A673 (cell line): ENCODE measurements at regions not wholly inside any gene's neighbourhood (a gene's known extent, or its start where the extent isn't known, plus 50 kb on each side); places are given as distances from the start of the nearest gene placed in this dataset.

Experiments
- BruUV-seq: library from RNA; stranded (reverse); fragments of 400-500 nt; replicated peaks from 2 replicates; lab custom pipeline; 2021; lab: Mats Ljungman, UMichigan
- CTCF ChIA-PET: fragments of 300-600 bp; sonication (Branson Sonifier 250); formaldehyde crosslinking; loops from one replicate; lab custom pipeline; 2022; ENCODE audit warnings: antibody characterized with exemption; lab: Charles Lee
- POLR2A ChIA-PET: fragments of 300-600 bp; sonication (Branson Sonifier 250); formaldehyde crosslinking; loops from one replicate; lab custom pipeline; 2022; ENCODE audit warnings: antibody characterized with exemption; ENCODE audit not compliant: low non-redundant PET; lab: Charles Lee
- DNase-seq: peaks from one replicate; pipeline ENCODE4 v3.0.0-alpha.2; 2015; ENCODE audit warnings: low spot score
- H3K27ac ChIP-seq: fragments of 200-600 bp; sonication (generic); 2 replicates; pipeline ENCODE4 v1.5.1; 2016; ENCODE audit warnings: mixed run types, low read depth, mild to moderate bottlenecking, mixed read lengths, antibody characterized with exemption, low read length; ENCODE audit not compliant: poor library complexity, severe bottlenecking
- H3K27me3 ChIP-seq: fragments of 200-600 bp; sonication (generic); replicated peaks from 2 replicates; pipeline ENCODE4 v1.6.1; 2017; ENCODE audit warnings: mixed run types, low read depth, mild to moderate bottlenecking, mixed read lengths, antibody characterized with exemption, low read length; ENCODE audit not compliant: insufficient read depth, poor library complexity
- H3K36me3 ChIP-seq: fragments of 200-600 bp; sonication (generic); 2 replicates; pipeline ENCODE4 v1.6.1; 2016; ENCODE audit warnings: mixed run types, mild to moderate bottlenecking, mixed read lengths, antibody characterized with exemption, low read length; ENCODE audit not compliant: insufficient read depth, poor library complexity, severe bottlenecking
- H3K4me1 ChIP-seq: fragments of 200-600 bp; sonication (generic); 2 replicates; pipeline ENCODE4 v1.6.1; 2017; ENCODE audit warnings: mixed run types, mild to moderate bottlenecking, mixed read lengths, antibody characterized with exemption, low read length; ENCODE audit not compliant: insufficient read depth, poor library complexity, severe bottlenecking
- H3K4me3 ChIP-seq: fragments of 200-600 bp; sonication (generic); 2 replicates; pipeline ENCODE4 v1.5.1; 2016; ENCODE audit warnings: low read depth, mixed run types, mild to moderate bottlenecking, mixed read lengths, low read length; ENCODE audit not compliant: poor library complexity, severe bottlenecking
- H3K9me3 ChIP-seq: fragments of 200-600 bp; sonication (generic); 2 replicates; pipeline ENCODE4 v1.6.1; 2016; ENCODE audit warnings: mixed run types, low read depth, mild to moderate bottlenecking, mixed read lengths, antibody characterized with exemption, low read length; ENCODE audit not compliant: poor library complexity, severe bottlenecking
- EZH2 ChIP-seq: fragments of 200-600 bp; sonication (generic); IDR thresholded peaks from 2 replicates; pipeline ENCODE4 v1.6.1; 2017; ENCODE audit warnings: borderline replicate concordance, low read depth, mild to moderate bottlenecking, mixed read lengths, antibody characterized with exemption, low read length; ENCODE audit not compliant: poor library complexity, severe bottlenecking
- intact Hi-C: fragments of 100-400 bp; cut with micrococcal nuclease; formaldehyde crosslinking; loops from one replicate; pipeline ENCODE4 v1.10.0; 2022; ENCODE audit not compliant: unreplicated experiment
- TF ChIP-seq, protein P1 (sequence below): fragments of 300-800, 200-600 bp; sonication (generic); conservative IDR thresholded peaks from 2 replicates; pipeline ENCODE4 v1.5.1; 2017; ENCODE audit warnings: low read depth, mild to moderate bottlenecking, antibody characterized with exemption, low read length, moderate library complexity, mixed read lengths

DNA sequence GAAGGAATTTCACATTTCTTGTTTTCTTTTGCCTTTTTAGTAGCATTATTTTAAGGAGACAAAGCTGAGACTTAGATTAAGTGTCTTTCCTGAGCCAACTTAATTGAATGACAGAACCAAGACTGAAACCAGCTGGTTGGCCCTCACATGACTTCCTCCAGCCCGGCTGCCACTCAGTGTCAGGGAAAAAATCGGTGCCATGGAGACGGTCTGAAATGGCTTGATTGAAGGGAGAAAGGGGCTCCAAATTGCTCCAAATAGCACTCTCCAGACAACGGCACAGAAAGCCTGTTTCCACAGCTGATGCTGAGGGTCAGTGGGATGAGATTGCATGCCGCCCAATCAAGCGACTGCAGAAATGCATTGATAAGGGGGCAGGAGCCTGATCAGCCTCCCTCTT is 475.2 kb upstream of the IL12A start:
- BruUV-seq = no TSS peak
- CTCF ChIA-PET = no interaction called here
- Histone ChIP-seq H3K4me3 (no peak overlapping the region), H3K4me1 (no peaks in the 10 kb centered on the region), H3K27me3 (no peaks in the 10 kb centered on the region), H3K9me3 (no peaks in the 10 kb centered on the region), H3K36me3 (no peaks in the 10 kb centered on the region), H3K27ac (no peak overlapping the region)
- DNase-seq = no peak
- no peak for TF ChIP-seq EZH2
- TF ChIP-seq, protein P1, sequence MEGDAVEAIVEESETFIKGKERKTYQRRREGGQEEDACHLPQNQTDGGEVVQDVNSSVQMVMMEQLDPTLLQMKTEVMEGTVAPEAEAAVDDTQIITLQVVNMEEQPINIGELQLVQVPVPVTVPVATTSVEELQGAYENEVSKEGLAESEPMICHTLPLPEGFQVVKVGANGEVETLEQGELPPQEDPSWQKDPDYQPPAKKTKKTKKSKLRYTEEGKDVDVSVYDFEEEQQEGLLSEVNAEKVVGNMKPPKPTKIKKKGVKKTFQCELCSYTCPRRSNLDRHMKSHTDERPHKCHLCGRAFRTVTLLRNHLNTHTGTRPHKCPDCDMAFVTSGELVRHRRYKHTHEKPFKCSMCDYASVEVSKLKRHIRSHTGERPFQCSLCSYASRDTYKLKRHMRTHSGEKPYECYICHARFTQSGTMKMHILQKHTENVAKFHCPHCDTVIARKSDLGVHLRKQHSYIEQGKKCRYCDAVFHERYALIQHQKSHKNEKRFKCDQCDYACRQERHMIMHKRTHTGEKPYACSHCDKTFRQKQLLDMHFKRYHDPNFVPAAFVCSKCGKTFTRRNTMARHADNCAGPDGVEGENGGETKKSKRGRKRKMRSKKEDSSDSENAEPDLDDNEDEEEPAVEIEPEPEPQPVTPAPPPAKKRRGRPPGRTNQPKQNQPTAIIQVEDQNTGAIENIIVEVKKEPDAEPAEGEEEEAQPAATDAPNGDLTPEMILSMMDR = no peak
- intact Hi-C loops = no loop called here
- POLR2A ChIA-PET = no interaction called here

DNA sequence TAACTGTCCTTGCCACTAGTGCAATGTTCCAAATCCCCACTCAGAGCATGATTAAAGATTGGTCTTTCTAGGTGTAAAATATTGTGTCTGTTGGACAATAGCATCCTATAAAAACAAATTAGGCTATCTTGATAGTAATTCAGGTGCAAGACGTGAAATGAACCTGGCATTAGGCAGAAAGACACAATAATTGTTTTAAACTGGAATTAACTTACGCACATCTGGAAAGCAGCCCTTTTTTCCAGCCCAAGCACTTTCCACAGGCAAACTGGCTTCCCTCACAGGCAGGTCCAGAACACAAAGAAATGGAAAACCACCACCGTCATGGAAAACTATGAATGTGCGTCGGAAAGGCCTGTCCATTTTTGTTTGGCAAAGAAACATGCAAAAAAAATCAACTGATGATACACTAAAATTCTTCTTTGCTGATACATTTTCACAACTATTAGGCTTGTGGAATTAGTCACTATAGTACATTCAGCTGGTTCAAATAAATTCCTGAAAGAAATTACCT is 474.7 kb upstream of the IL12A start:
- no peak for TF ChIP-seq EZH2
- TF ChIP-seq, protein P1 = no peak
- intact Hi-C loops = no loop called here
- no TSS peak for BruUV-seq
- H3K4me3 ChIP-seq = no peak overlapping the region
- ChIA-PET POLR2A (no interaction called here), CTCF (no interaction called here)
- H3K27me3 ChIP-seq = no peaks in the 10 kb centered on the region
- no peaks in the 10 kb centered on the region for H3K36me3 ChIP-seq
- DNase-seq = no peak
- H3K9me3 ChIP-seq = no peaks in the 10 kb centered on the region
- no peak overlapping the region for H3K27ac ChIP-seq
- no peaks in the 10 kb centered on the region for H3K4me1 ChIP-seq

DNA sequence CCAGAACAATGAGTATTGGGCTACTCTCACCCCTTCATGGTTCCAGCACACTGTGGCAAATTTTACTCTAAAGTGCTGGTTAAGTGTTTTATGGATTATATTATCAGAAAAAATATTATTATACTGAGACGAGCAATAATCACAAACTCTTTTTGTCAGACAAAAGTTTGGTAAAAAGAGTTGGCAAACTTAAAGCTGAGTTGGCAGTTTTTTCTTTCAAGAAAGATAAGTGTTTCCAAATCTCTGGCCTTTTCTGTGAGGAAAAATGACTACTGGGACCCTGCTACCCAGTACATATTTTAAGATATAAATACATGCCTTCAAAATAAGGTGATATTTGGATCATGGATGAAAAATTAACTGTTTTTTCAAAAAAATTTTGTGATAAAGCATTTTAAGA is 471.5 kb upstream of the IL12A start:
- CTCF ChIA-PET = no interaction called here
- H3K9me3 ChIP-seq = no peaks in the 10 kb centered on the region
- no peak for TF ChIP-seq EZH2
- TF ChIP-seq, protein P1 = no peak
- no peak for DNase-seq
- POLR2A ChIA-PET = no interaction called here
- H3K27ac ChIP-seq = no peak overlapping the region
- H3K36me3 ChIP-seq = no peaks in the 10 kb centered on the region
- H3K27me3 ChIP-seq = no peaks in the 10 kb centered on the region
- BruUV-seq = no TSS peak
- no peaks in the 10 kb centered on the region for H3K4me1 ChIP-seq
- intact Hi-C loops = no loop called here
- H3K4me3 ChIP-seq = no peak overlapping the region
